H9 (cell line): ENCODE measurements at regions not wholly inside any gene's neighbourhood (a gene's known extent, or its start where the extent isn't known, plus 50 kb on each side); places are given as distances from the start of the nearest gene placed in this dataset.

ENCODE experiments used
- DNase-seq: peaks from one replicate; pipeline ENCODE4 v3.0.0-alpha.2; 2017
- H2AFZ ChIP-seq: one replicate; pipeline ENCODE4 v1.6.1; 2013; ENCODE audit warnings: mild to moderate bottlenecking, low read length, control low read depth, moderate library complexity
- H2AK5ac ChIP-seq: 2 replicates; pipeline ENCODE4 v1.6.1; 2013; ENCODE audit warnings: low read length, control low read depth, mixed read lengths; ENCODE audit not compliant: insufficient read length
- H2BK120ac ChIP-seq: one replicate; pipeline ENCODE4 v1.6.1; 2013; ENCODE audit warnings: low read depth, mild to moderate bottlenecking, low read length, control low read depth, inconsistent platforms; ENCODE audit not compliant: poor library complexity, severe bottlenecking
- H2BK12ac ChIP-seq: 2 replicates; pipeline ENCODE4 v1.6.1; 2013; ENCODE audit warnings: low read length, control low read depth, mixed read lengths, low read depth; ENCODE audit not compliant: insufficient read length
- H2BK15ac ChIP-seq: 2 replicates; pipeline ENCODE4 v1.6.1; 2013; ENCODE audit warnings: low read depth, low read length, control low read depth
- H2BK20ac ChIP-seq: one replicate; pipeline ENCODE4 v1.6.1; 2013; ENCODE audit warnings: low read depth, mild to moderate bottlenecking, low read length, control low read depth, inconsistent platforms; ENCODE audit not compliant: poor library complexity, severe bottlenecking
- H2BK5ac ChIP-seq: 2 replicates; pipeline ENCODE4 v1.6.1; 2013; ENCODE audit warnings: low read length, control low read depth, mixed read lengths; ENCODE audit not compliant: insufficient read length
- H3K14ac ChIP-seq: 2 replicates; pipeline ENCODE4 v1.6.1; 2013; ENCODE audit warnings: low read length, control low read depth; ENCODE audit not compliant: insufficient read depth
- H3K18ac ChIP-seq: 2 replicates; pipeline ENCODE4 v1.6.1; 2013; ENCODE audit warnings: low read depth, mild to moderate bottlenecking, mixed read lengths, low read length, control low read depth; ENCODE audit not compliant: insufficient read length
- H3K23ac ChIP-seq: 2 replicates; pipeline ENCODE4 v1.6.1; 2013; ENCODE audit warnings: low read length, control low read depth, mixed read lengths, low read depth; ENCODE audit not compliant: insufficient read length
- H3K23me2 ChIP-seq: 2 replicates; pipeline ENCODE4 v1.6.1; 2013; ENCODE audit warnings: low read depth, mild to moderate bottlenecking, mixed read lengths, low read length, control low read depth; ENCODE audit not compliant: insufficient read length, poor library complexity, severe bottlenecking
- H3K27ac ChIP-seq: 2 replicates; pipeline ENCODE4 v1.5.1; 2013; ENCODE audit warnings: low read length, control low read depth, mixed read lengths, low read depth; ENCODE audit not compliant: insufficient read length
- H3K27me3 ChIP-seq: 2 replicates; pipeline ENCODE4 v1.6.1; 2013; ENCODE audit warnings: low read length, control low read depth, inconsistent platforms; ENCODE audit not compliant: insufficient read depth
- H3K4ac ChIP-seq: 2 replicates; pipeline ENCODE4 v1.6.1; 2013; ENCODE audit warnings: low read depth, mild to moderate bottlenecking, control low read depth, inconsistent platforms, low read length, moderate library complexity
- H3K4me1 ChIP-seq: 2 replicates; pipeline ENCODE4 v1.6.1; 2013; ENCODE audit warnings: low read length, control low read depth, inconsistent platforms; ENCODE audit not compliant: insufficient read depth
- H3K4me2 ChIP-seq: 2 replicates; pipeline ENCODE4 v1.6.1; 2013; ENCODE audit warnings: low read length, control low read depth, mixed read lengths; ENCODE audit not compliant: insufficient read length, insufficient read depth
- H3K56ac ChIP-seq: 2 replicates; pipeline ENCODE4 v1.6.1; 2013; ENCODE audit warnings: low read depth, mild to moderate bottlenecking, mixed read lengths, low read length, control low read depth; ENCODE audit not compliant: insufficient read length
- H3K79me1 ChIP-seq: 2 replicates; pipeline ENCODE4 v1.6.1; 2013; ENCODE audit warnings: low read depth, mild to moderate bottlenecking, moderate library complexity, low read length, control low read depth, inconsistent platforms; ENCODE audit not compliant: insufficient read depth, poor library complexity, severe bottlenecking
- H3K79me2 ChIP-seq: 2 replicates; pipeline ENCODE4 v1.6.1; 2013; ENCODE audit warnings: low read length, control low read depth, inconsistent platforms; ENCODE audit not compliant: insufficient read depth
- H3K9ac ChIP-seq: 2 replicates; pipeline ENCODE4 v1.6.1; 2013; ENCODE audit warnings: low read length, control low read depth, mixed read lengths; ENCODE audit not compliant: insufficient read length; ENCODE audit errors: extremely low read depth
- H3K9me3 ChIP-seq: one replicate; pipeline ENCODE4 v1.6.1; 2013; ENCODE audit warnings: low read depth, low read length, inconsistent platforms; ENCODE audit not compliant: control insufficient read depth
- H3T11ph ChIP-seq: one replicate; pipeline ENCODE4 v1.6.1; 2013; ENCODE audit warnings: mild to moderate bottlenecking, low read length, control low read depth, inconsistent platforms
- H4K20me1 ChIP-seq: one replicate; pipeline ENCODE4 v1.6.1; 2013; ENCODE audit not compliant: control insufficient read depth, insufficient read length, insufficient read depth
- H4K5ac ChIP-seq: 2 replicates; pipeline ENCODE4 v1.6.1; 2013; ENCODE audit warnings: low read depth, mild to moderate bottlenecking, mixed read lengths, low read length, control low read depth; ENCODE audit not compliant: insufficient read length
- H4K8ac ChIP-seq: replicated peaks from 2 replicates; pipeline ENCODE4 v1.6.1; 2013; ENCODE audit warnings: low read length, control low read depth, mixed read lengths, low read depth; ENCODE audit not compliant: insufficient read length
- H4K91ac ChIP-seq: 2 replicates; pipeline ENCODE4 v1.6.1; 2013; ENCODE audit warnings: low read depth, mild to moderate bottlenecking, moderate library complexity, mixed read lengths, low read length, control low read depth; ENCODE audit not compliant: insufficient read length
- H3K27ac Mint-ChIP-seq, 3 experiments: 2 replicates in 2 of 3; 3 replicates in 1 of 3; pipeline ENCODE4 v1.8.0; 2020 to 2021; ENCODE audit warnings: mixed read lengths in 3 of 3, mild to moderate bottlenecking in 1 of 3, moderate library complexity in 1 of 3
- H3K27me3 Mint-ChIP-seq: 2 replicates; pipeline ENCODE4 v1.8.0; 2021; ENCODE audit warnings: low read depth, mild to moderate bottlenecking, moderate library complexity, mixed read lengths
- H3K36me3 Mint-ChIP-seq, 3 experiments: 2 replicates in 2 of 3; 3 replicates in 1 of 3; pipeline ENCODE4 v1.8.0; 2020 to 2021; ENCODE audit warnings: low read depth in 3 of 3, mixed read lengths in 3 of 3; ENCODE audit not compliant: insufficient read depth in 1 of 3
- H3K4me1 Mint-ChIP-seq, 2 experiments: 2 replicates each; pipeline ENCODE4 v1.8.0; 2020; ENCODE audit warnings: mixed read lengths in 2 of 2
- H3K4me3 Mint-ChIP-seq, 2 experiments: 2 replicates in 1 of 2; 3 replicates in 1 of 2; pipeline ENCODE4 v1.8.0; 2020 to 2021; ENCODE audit warnings: mild to moderate bottlenecking in 2 of 2, mixed read lengths in 2 of 2, moderate library complexity in 1 of 2
- H3K9me3 Mint-ChIP-seq, 2 experiments: 2 replicates in 1 of 2; 3 replicates in 1 of 2; pipeline ENCODE4 v1.8.0; 2020; ENCODE audit warnings: mild to moderate bottlenecking in 2 of 2, mixed read lengths in 2 of 2, moderate library complexity in 1 of 2
- CTCF ChIP-seq: fragments of 200-600 bp; sonication (generic); conservative IDR thresholded peaks from 3 replicates; pipeline ENCODE4 v1.8.0; 2021; ENCODE audit warnings: antibody characterized with exemption, mild to moderate bottlenecking
- WGBS: extraction: QIAGEN DNeasy Blood & Tissue Kit; methylation state at CpG from one replicate; pipeline ENCODE4 v1.1.7; 2013; ENCODE audit warnings: missing lambda C conversion rate, low lambda C conversion rate, mixed read lengths; ENCODE audit not compliant: insufficient read length; ENCODE audit errors: extremely low coverage; 5-methylcytosine and 5-hydroxymethylcytosine counted together

- Histone ChIP-seq H4K91ac (no peak overlapping the region), H4K5ac (no peak overlapping the region), H3K4me2 (no peak overlapping the region), H2BK20ac (no peak overlapping the region), H3K4me1 (no peaks in the 10 kb centered on the region), H2AFZ (no peak overlapping the region), H4K8ac (no peak overlapping the region), H2BK120ac (no peak overlapping the region), H3K23me2 (no peaks in the 10 kb centered on the region), H4K20me1 (no peaks in the 10 kb centered on the region), H2BK15ac (no peak overlapping the region), H3K23ac (no peak overlapping the region), H2AK5ac (no peak overlapping the region), H3K27me3 (no peaks in the 10 kb centered on the region), H3K9ac (no peak overlapping the region), H3T11ph (no peak overlapping the region), H3K56ac (no peak overlapping the region), H2BK12ac (no peak overlapping the region), H3K18ac (no peak overlapping the region), H3K79me1 (no peaks in the 10 kb centered on the region), H3K79me2 (no peaks in the 10 kb centered on the region), H3K9me3 (no peaks in the 10 kb centered on the region), H3K14ac (no peak overlapping the region), H3K4ac (no peak overlapping the region), H3K27ac (no peak overlapping the region), H2BK5ac (no peak overlapping the region)
- no CpG with 5 or more reads among the region's 1 CpG for WGBS
- peaks cover 3 to 10% of the 10 kb centered on the region in 2 experiments for H3K4me1 Mint-ChIP-seq
- H3K9me3 Mint-ChIP-seq: peaks cover 0 to 3% of the 10 kb centered on the region in 2 experiments; a peak in 2 of 5 replicates
- TF ChIP-seq CTCF: no peak
- DNase-seq: no peak
- H3K27ac Mint-ChIP-seq: no peak overlapping the region
- H3K4me3 Mint-ChIP-seq: no peak overlapping the region
- H3K27me3 Mint-ChIP-seq: no peaks in the 10 kb centered on the region
- H3K36me3 Mint-ChIP-seq: no peaks in the 10 kb centered on the region; a peak in 2 of 7 replicates
These were observed 651.0 kb upstream of the PLXNA2 start for GRCh38 chr1:208895181-208895580.
